ENCODE measurements at regions not wholly inside any gene's neighbourhood (a gene's known extent, or its start where the extent isn't known, plus 50 kb on each side); places are given as distances from the start of the nearest gene placed in this dataset.

- no peaks in the 10 kb centered on the region for H3K27me3 ChIP-seq
- TF ChIP-seq, protein P1, sequence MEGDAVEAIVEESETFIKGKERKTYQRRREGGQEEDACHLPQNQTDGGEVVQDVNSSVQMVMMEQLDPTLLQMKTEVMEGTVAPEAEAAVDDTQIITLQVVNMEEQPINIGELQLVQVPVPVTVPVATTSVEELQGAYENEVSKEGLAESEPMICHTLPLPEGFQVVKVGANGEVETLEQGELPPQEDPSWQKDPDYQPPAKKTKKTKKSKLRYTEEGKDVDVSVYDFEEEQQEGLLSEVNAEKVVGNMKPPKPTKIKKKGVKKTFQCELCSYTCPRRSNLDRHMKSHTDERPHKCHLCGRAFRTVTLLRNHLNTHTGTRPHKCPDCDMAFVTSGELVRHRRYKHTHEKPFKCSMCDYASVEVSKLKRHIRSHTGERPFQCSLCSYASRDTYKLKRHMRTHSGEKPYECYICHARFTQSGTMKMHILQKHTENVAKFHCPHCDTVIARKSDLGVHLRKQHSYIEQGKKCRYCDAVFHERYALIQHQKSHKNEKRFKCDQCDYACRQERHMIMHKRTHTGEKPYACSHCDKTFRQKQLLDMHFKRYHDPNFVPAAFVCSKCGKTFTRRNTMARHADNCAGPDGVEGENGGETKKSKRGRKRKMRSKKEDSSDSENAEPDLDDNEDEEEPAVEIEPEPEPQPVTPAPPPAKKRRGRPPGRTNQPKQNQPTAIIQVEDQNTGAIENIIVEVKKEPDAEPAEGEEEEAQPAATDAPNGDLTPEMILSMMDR (IDR thresholded peaks at IDR 0.05) = no peak
- H3K27ac ChIP-seq = no peak overlapping the region
- no peaks in the 10 kb centered on the region for H3K9me3 ChIP-seq
- no peak overlapping the region for H3K4me3 ChIP-seq
- H3K9ac ChIP-seq (ENCODE audit: low read depth in 2 of 2, low read length in 2 of 2) = no peak overlapping the region
- H3K36me3 ChIP-seq = no peaks in the 10 kb centered on the region
- H3K4me1 ChIP-seq = no peaks in the 10 kb centered on the region
- intact Hi-C loops (cut with DNase I) = no loop called here
- no peak for DNase-seq
Measured at GRCh38 chr16:75899163-75899562, 172.9 kb upstream of the CPHXL start.

- DNase-seq = no peak
- H3K36me3 ChIP-seq = no peaks in the 10 kb centered on the region
- intact Hi-C loops (cut with DNase I) = no loop called here
Measured at GRCh38 chr16:75908331-75909117, 182.2 kb upstream of the CPHXL start.

GRCh38 chr16:75909746-75910145 is 183.5 kb upstream of the CPHXL start:
- Histone ChIP-seq H3K9me3 (no peaks in the 10 kb centered on the region), H3K9ac (ENCODE audit: low read depth in 2 of 2, low read length in 2 of 2) (no peak overlapping the region), H3K4me1 (no peaks in the 10 kb centered on the region), H3K4me3 (no peak overlapping the region), H3K27ac (no peak overlapping the region), H3K36me3 (no peaks in the 10 kb centered on the region), H3K27me3 (no peaks in the 10 kb centered on the region)
- intact Hi-C loops (cut with DNase I) = no loop called here
- TF ChIP-seq, protein P1 (IDR thresholded peaks at IDR 0.05) = no peak
- no peak for DNase-seq

More at GRCh38 chr16:75908331-75909117, 182.2 kb upstream of the CPHXL start:
- H3K4me3 ChIP-seq = no peak overlapping the region
- no peak overlapping the region for H3K27ac ChIP-seq
- no peaks in the 10 kb centered on the region for H3K27me3 ChIP-seq
- TF ChIP-seq, protein P1 (IDR thresholded peaks at IDR 0.05) = no peak
- H3K9ac ChIP-seq (ENCODE audit: low read depth in 2 of 2, low read length in 2 of 2) = no peak overlapping the region
- H3K4me1 ChIP-seq = no peaks in the 10 kb centered on the region
- H3K9me3 ChIP-seq = no peaks in the 10 kb centered on the region

- Histone ChIP-seq H3K9ac (ENCODE audit: low read depth in 2 of 2, low read length in 2 of 2) (no peak overlapping the region), H3K27me3 (no peaks in the 10 kb centered on the region), H3K4me3 (no peak overlapping the region), H3K27ac (no peak overlapping the region), H3K9me3 (no peaks in the 10 kb centered on the region), H3K4me1 (no peaks in the 10 kb centered on the region), H3K36me3 (no peaks in the 10 kb centered on the region)
- TF ChIP-seq, protein P1 (IDR thresholded peaks at IDR 0.05) = no peak
- DNase-seq = no peak
- intact Hi-C loops (cut with DNase I) = no loop called here
Measured at GRCh38 chr16:75911896-75912295, 185.6 kb upstream of the CPHXL start.

- TF ChIP-seq, protein P1 (IDR thresholded peaks at IDR 0.05) = no peak
- Histone ChIP-seq H3K36me3 (no peaks in the 10 kb centered on the region), H3K27ac (no peak overlapping the region), H3K4me3 (no peak overlapping the region), H3K9me3 (no peaks in the 10 kb centered on the region), H3K4me1 (no peaks in the 10 kb centered on the region), H3K27me3 (no peaks in the 10 kb centered on the region), H3K9ac (ENCODE audit: low read depth in 2 of 2, low read length in 2 of 2) (no peak overlapping the region)
- DNase-seq = no peak
- intact Hi-C loops (cut with DNase I) = no loop called here
Measured at GRCh38 chr16:75913958-75914357, 187.7 kb upstream of the CPHXL start.

Data from colonic mucosa (tissue), 4 donors.